Osteoblast (primary cell): ENCODE measurements at regions not wholly inside any gene's neighbourhood (a gene's known extent, or its start where the extent isn't known, plus 50 kb on each side); places are given as distances from the start of the nearest gene placed in this dataset.
"Not testable (repeated sequence)": the region's sequence is repeated elsewhere in the genome, so short reads cannot be mapped to it uniquely, and the experiment has no call there.

Experiments
- DNase-seq: peaks from one replicate; pipeline ENCODE4 v3.0.0; 2011; ENCODE audit warnings: low spot score, mixed read lengths; ENCODE audit not compliant: insufficient read length; ENCODE audit errors: missing footprints
- H2AFZ ChIP-seq: 2 replicates; pipeline ENCODE4 v1.6.0; 2011; ENCODE audit warnings: mild to moderate bottlenecking, low read length
- H3K27ac ChIP-seq: 2 replicates; pipeline ENCODE4 v1.5.1; 2011; ENCODE audit warnings: mild to moderate bottlenecking, low read depth, low read length, moderate library complexity
- H3K27me3 ChIP-seq: 2 replicates; pipeline ENCODE4 v1.6.0; 2012; ENCODE audit warnings: mild to moderate bottlenecking, control low read depth, inconsistent platforms, low read length, moderate library complexity; ENCODE audit not compliant: insufficient read depth
- H3K36me3 ChIP-seq: 2 replicates; pipeline ENCODE4 v1.5.1; 2011; ENCODE audit warnings: mild to moderate bottlenecking, low read length, control low read depth, moderate library complexity; ENCODE audit not compliant: insufficient read depth
- H3K4me1 ChIP-seq: 2 replicates; pipeline ENCODE4 v1.5.1; 2011; ENCODE audit warnings: mild to moderate bottlenecking, low read length, control low read depth, moderate library complexity; ENCODE audit not compliant: insufficient read depth
- H3K4me2 ChIP-seq: 2 replicates; pipeline ENCODE4 v1.6.0; 2011; ENCODE audit warnings: mild to moderate bottlenecking, low read length; ENCODE audit not compliant: insufficient read depth
- H3K4me3 ChIP-seq: fragments of 200-600 bp; sonication (generic); 3 replicates; pipeline ENCODE4 v1.5.1; 2012; ENCODE audit warnings: mild to moderate bottlenecking, low read length, inconsistent platforms; ENCODE audit not compliant: insufficient read depth
- H3K79me2 ChIP-seq: 2 replicates; pipeline ENCODE4 v1.6.0; 2012; ENCODE audit warnings: mild to moderate bottlenecking, low read length, control low read depth, inconsistent platforms; ENCODE audit not compliant: insufficient read depth
- H3K9me3 ChIP-seq: 2 replicates; pipeline ENCODE4 v1.5.1; 2011; ENCODE audit warnings: low read depth, low read length, control low read depth
- H4K20me1 ChIP-seq: 2 replicates; pipeline ENCODE4 v1.6.0; 2012; ENCODE audit warnings: mild to moderate bottlenecking, low read length, control low read depth; ENCODE audit not compliant: insufficient read depth
- CTCF ChIP-seq: IDR thresholded peaks from 2 replicates; pipeline ENCODE4 v1.5.1; 2011; ENCODE audit warnings: mild to moderate bottlenecking, low read depth, low read length, moderate library complexity; ENCODE audit errors: extremely low read depth

- H3K4me1 ChIP-seq = no peaks in the 10 kb centered on the region
- no peak overlapping the region for H3K4me2 ChIP-seq
- peak; percentile 10 for DNase-seq
- H4K20me1 ChIP-seq = no peaks in the 10 kb centered on the region
- no peak overlapping the region for H2AFZ ChIP-seq
- H3K36me3 ChIP-seq = no peaks in the 10 kb centered on the region
- no peak overlapping the region for H3K4me3 ChIP-seq
- H3K27ac ChIP-seq = no peak overlapping the region
- no peaks in the 10 kb centered on the region for H3K9me3 ChIP-seq
- no peaks in the 10 kb centered on the region for H3K79me2 ChIP-seq
- TF ChIP-seq CTCF = no peak
- no peaks in the 10 kb centered on the region for H3K27me3 ChIP-seq
These were observed 77.3 kb upstream of the FGF13 start for GRCh38 chrX:138788771-138789170.

GRCh38 chrX:138778576-138778909, 67.0 kb upstream of the FGF13 start:
- not testable (repeated sequence) for H3K27ac ChIP-seq, H3K27me3 ChIP-seq, H3K9me3 ChIP-seq, H3K4me2 ChIP-seq, H3K79me2 ChIP-seq, H2AFZ ChIP-seq, H4K20me1 ChIP-seq, H3K4me1 ChIP-seq, DNase-seq, H3K4me3 ChIP-seq, H3K36me3 ChIP-seq

- H3K4me1 ChIP-seq, H3K9me3 ChIP-seq, H3K27ac ChIP-seq, H3K27me3 ChIP-seq, H3K4me3 ChIP-seq, H3K36me3 ChIP-seq, H2AFZ ChIP-seq, H3K4me2 ChIP-seq, H3K79me2 ChIP-seq, DNase-seq, H4K20me1 ChIP-seq: not testable (repeated sequence)
These were observed 66.5 kb upstream of the FGF13 start for GRCh38 chrX:138777908-138778575.

- Histone ChIP-seq H3K9me3 (no peaks in the 10 kb centered on the region), H3K27ac (no peak overlapping the region), H3K4me3 (no peak overlapping the region), H3K79me2 (no peaks in the 10 kb centered on the region), H3K4me2 (no peak overlapping the region), H3K27me3 (no peaks in the 10 kb centered on the region), H3K36me3 (no peaks in the 10 kb centered on the region), H3K4me1 (no peaks in the 10 kb centered on the region), H2AFZ (no peak overlapping the region), H4K20me1 (no peaks in the 10 kb centered on the region)
- peak; percentile 6 for TF ChIP-seq CTCF
- peak; percentile 21 for DNase-seq
These were observed 65.7 kb upstream of the FGF13 start for GRCh38 chrX:138777230-138777629.

- peak; percentile 31 for DNase-seq
- H4K20me1 ChIP-seq = no peaks in the 10 kb centered on the region
- H3K9me3 ChIP-seq = no peaks in the 10 kb centered on the region
- no peaks in the 10 kb centered on the region for H3K27me3 ChIP-seq
- no peak overlapping the region for H3K4me3 ChIP-seq
- no peaks in the 10 kb centered on the region for H3K79me2 ChIP-seq
- no peaks in the 10 kb centered on the region for H3K4me1 ChIP-seq
- TF ChIP-seq CTCF = peak; percentile 46
- no peak overlapping the region for H2AFZ ChIP-seq
- H3K27ac ChIP-seq = no peak overlapping the region
- no peaks in the 10 kb centered on the region for H3K36me3 ChIP-seq
- no peak overlapping the region for H3K4me2 ChIP-seq
These were observed 64.0 kb upstream of the FGF13 start for GRCh38 chrX:138775517-138775916.
